Left ventricle myocardium superior (tissue), 1 donor: ENCODE measurements at regions not wholly inside any gene's neighbourhood (a gene's known extent, or its start where the extent isn't known, plus 50 kb on each side); places are given as distances from the start of the nearest gene placed in this dataset.

Source experiments
- ATAC-seq: fragments of 200-7000 bp; cut with Tn5 transposase; one replicate; pipeline ENCODE4 v1.9.1; 2020; ENCODE audit warnings: mild to moderate bottlenecking, moderate library complexity
- DNase-seq: peaks from one replicate; pipeline ENCODE4 v3.0.0-alpha.2; 2020
- intact Hi-C: fragments of 100-400 bp; cut with micrococcal nuclease; formaldehyde crosslinking; loops from one replicate; pipeline ENCODE4 v1.11.0; 2022
- donor health status: DM: no; HTN: yes; CAD: no; lungs with severe emphysema.

GRCh38 chr9:80233906-80234305, 662.1 kb downstream of the TLE4 start:
- ATAC-seq (no peak), DNase-seq (no peak)
- intact Hi-C loops, result no loop called here

GRCh38 chr9:80233102-80233843, 661.5 kb downstream of the TLE4 start:
- no peak for DNase-seq
- intact Hi-C loops, result no loop called here
- ATAC-seq, result no peak

- ATAC-seq (no peak), DNase-seq (no peak)
- intact Hi-C loops, result no loop called here
Measured at GRCh38 chr9:80231318-80232236, 659.8 kb downstream of the TLE4 start.

- DNase-seq (no peak), ATAC-seq (no peak)
- intact Hi-C loops, result no loop called here
Measured at GRCh38 chr9:80223897-80224296, 652.1 kb downstream of the TLE4 start.

- DNase-seq (no peak), ATAC-seq (no peak)
- intact Hi-C loops, result no loop called here
Measured at GRCh38 chr9:80222466-80223169, 650.9 kb downstream of the TLE4 start.

GRCh38 chr9:80218328-80218727, 646.6 kb downstream of the TLE4 start:
- DNase-seq, result no peak
- intact Hi-C loops, result no loop called here
- no peak for ATAC-seq

GRCh38 chr9:80213613-80214012, 641.8 kb downstream of the TLE4 start:
- intact Hi-C loops, result no loop called here
- DNase-seq (no peak), ATAC-seq (no peak)

GRCh38 chr9:80208696-80209095, 636.9 kb downstream of the TLE4 start:
- intact Hi-C loops, result no loop called here
- ATAC-seq (no peak), DNase-seq (no peak)

- intact Hi-C loops, result no loop called here
- DNase-seq, result no peak
Measured at GRCh38 chr9:80204054-80204453, 632.3 kb downstream of the TLE4 start.

GRCh38 chr9:80197661-80198060, 625.9 kb downstream of the TLE4 start:
- intact Hi-C loops, result no loop called here
- no peak for DNase-seq
- no peak for ATAC-seq

More at GRCh38 chr9:80204054-80204453, 632.3 kb downstream of the TLE4 start:
- ATAC-seq, result no peak

GRCh38 chr9:80191108-80191507, 619.3 kb downstream of the TLE4 start:
- DNase-seq, result no peak

GRCh38 chr9:80188579-80188978, 616.8 kb downstream of the TLE4 start:
- no peak for ATAC-seq
- DNase-seq, result no peak
- intact Hi-C loops, result no loop called here

More at GRCh38 chr9:80191108-80191507, 619.3 kb downstream of the TLE4 start:
- no peak for ATAC-seq
- intact Hi-C loops, result no loop called here

GRCh38 chr9:80185112-80185738, 613.5 kb downstream of the TLE4 start:
- ATAC-seq (no peak), DNase-seq (no peak)
- intact Hi-C loops, result no loop called here

GRCh38 chr9:80177949-80178480, 606.2 kb downstream of the TLE4 start:
- intact Hi-C loops, result no loop called here
- no peak for ATAC-seq

GRCh38 chr9:80175286-80176150, 603.8 kb downstream of the TLE4 start:
- DNase-seq, result no peak
- intact Hi-C loops, result no loop called here
- no peak for ATAC-seq

More at GRCh38 chr9:80177949-80178480, 606.2 kb downstream of the TLE4 start:
- DNase-seq, result no peak

- intact Hi-C loops, result no loop called here
- ATAC-seq, result no peak
- no peak for DNase-seq
Measured at GRCh38 chr9:80163889-80164288, 592.1 kb downstream of the TLE4 start.

- no peak for DNase-seq
- intact Hi-C loops, result no loop called here
- ATAC-seq, result no peak
Measured at GRCh38 chr9:80158554-80159170, 586.9 kb downstream of the TLE4 start.

- ATAC-seq, result no peak
- intact Hi-C loops, result no loop called here
- no peak for DNase-seq
Measured at GRCh38 chr9:80158131-80158530, 586.4 kb downstream of the TLE4 start.
